ENCODE measurements at regions not wholly inside any gene's neighbourhood (a gene's known extent, or its start where the extent isn't known, plus 50 kb on each side); places are given as distances from the start of the nearest gene placed in this dataset.

- Histone ChIP-seq H3K27me3 (no peaks in the 10 kb centered on the region), H3K4me1 (no peaks in the 10 kb centered on the region), H3K4me3 (no peak overlapping the region), H3K27ac (no peak overlapping the region), H3K9me3 (peaks cover 0 to 6% of the 10 kb centered on the region in 2 donors), H3K36me3 (no peaks in the 10 kb centered on the region)
- TF ChIP-seq CTCF (IDR thresholded peaks at IDR 0.05), result no peak
- no peak for ATAC-seq
- no peak for DNase-seq
- intact Hi-C loops (cut with DNase I), result no loop called here
Measured at GRCh38 chr3:6444888-6445658, 415.8 kb upstream of the GRM7 start.

GRCh38 chr3:6447166-6447801 lies 413.6 kb upstream of the GRM7 start:
- Histone ChIP-seq H3K9me3 (peaks cover 0 to 2% of the 10 kb centered on the region in 2 donors), H3K27me3 (no peaks in the 10 kb centered on the region), H3K36me3 (no peaks in the 10 kb centered on the region), H3K4me3 (no peak overlapping the region), H3K27ac (no peak overlapping the region), H3K4me1 (no peaks in the 10 kb centered on the region)
- no peak for ATAC-seq
- no peak for TF ChIP-seq CTCF (IDR thresholded peaks at IDR 0.05)
- intact Hi-C loops (cut with DNase I), result no loop called here
- no peak for DNase-seq

- intact Hi-C loops (cut with DNase I), result no loop called here
- TF ChIP-seq CTCF (IDR thresholded peaks at IDR 0.05), result no peak
- no peak for ATAC-seq
Measured at GRCh38 chr3:6448011-6448410, 412.9 kb upstream of the GRM7 start.

GRCh38 chr3:6449099-6449498 lies 411.8 kb upstream of the GRM7 start:
- DNase-seq, result no peak
- Histone ChIP-seq H3K9me3 (no peaks in the 10 kb centered on the region), H3K36me3 (no peaks in the 10 kb centered on the region), H3K4me1 (no peaks in the 10 kb centered on the region), H3K27me3 (no peaks in the 10 kb centered on the region), H3K4me3 (no peak overlapping the region), H3K27ac (no peak overlapping the region)
- ATAC-seq, result no peak
- no peak for TF ChIP-seq CTCF (IDR thresholded peaks at IDR 0.05)
- intact Hi-C loops (cut with DNase I), result no loop called here

More at GRCh38 chr3:6448011-6448410, 412.9 kb upstream of the GRM7 start:
- Histone ChIP-seq H3K4me3 (no peak overlapping the region), H3K36me3 (no peaks in the 10 kb centered on the region), H3K27ac (no peak overlapping the region), H3K27me3 (no peaks in the 10 kb centered on the region), H3K4me1 (no peaks in the 10 kb centered on the region), H3K9me3 (peaks cover 0 to 2% of the 10 kb centered on the region in 2 donors)
- no peak for DNase-seq

GRCh38 chr3:6452974-6453373 lies 407.9 kb upstream of the GRM7 start:
- Histone ChIP-seq H3K4me3 (no peak overlapping the region), H3K27me3 (no peaks in the 10 kb centered on the region), H3K9me3 (no peaks in the 10 kb centered on the region), H3K4me1 (no peaks in the 10 kb centered on the region), H3K27ac (no peak overlapping the region), H3K36me3 (no peaks in the 10 kb centered on the region)
- TF ChIP-seq CTCF (IDR thresholded peaks at IDR 0.05), result no peak
- intact Hi-C loops (cut with DNase I), result no loop called here
- ATAC-seq (no peak), DNase-seq (no peak)
